ENCODE measurements at regions not wholly inside any gene's neighbourhood (a gene's known extent, or its start where the extent isn't known, plus 50 kb on each side); places are given as distances from the start of the nearest gene placed in this dataset.

GRCh38 chr21:24160528-24160927 lies 1446.8 kb downstream of the MRPL39 start:
- H2AFZ ChIP-seq (ENCODE audit: low read length), result no peak overlapping the region
- H3K9me3 ChIP-seq (replicated peaks; ENCODE audit: insufficient read depth, low read length), result no peaks in the 10 kb centered on the region
- no peaks in the 10 kb centered on the region for H3K9me2 ChIP-seq (replicated peaks; ENCODE audit: insufficient read depth, low read length)
- H3K4me1 ChIP-seq (ENCODE audit: low read length), result no peaks in the 10 kb centered on the region
- no peak for DNase-seq
- H3K9ac ChIP-seq (ENCODE audit: low read length), result no peak overlapping the region
- no peaks in the 10 kb centered on the region for H3K79me2 ChIP-seq (ENCODE audit: low read length)
- no peak for TF ChIP-seq EZH2 (optimal IDR thresholded peaks at IDR 0.05; ENCODE audit: low read depth, low read length)
- TF ChIP-seq, protein P1, sequence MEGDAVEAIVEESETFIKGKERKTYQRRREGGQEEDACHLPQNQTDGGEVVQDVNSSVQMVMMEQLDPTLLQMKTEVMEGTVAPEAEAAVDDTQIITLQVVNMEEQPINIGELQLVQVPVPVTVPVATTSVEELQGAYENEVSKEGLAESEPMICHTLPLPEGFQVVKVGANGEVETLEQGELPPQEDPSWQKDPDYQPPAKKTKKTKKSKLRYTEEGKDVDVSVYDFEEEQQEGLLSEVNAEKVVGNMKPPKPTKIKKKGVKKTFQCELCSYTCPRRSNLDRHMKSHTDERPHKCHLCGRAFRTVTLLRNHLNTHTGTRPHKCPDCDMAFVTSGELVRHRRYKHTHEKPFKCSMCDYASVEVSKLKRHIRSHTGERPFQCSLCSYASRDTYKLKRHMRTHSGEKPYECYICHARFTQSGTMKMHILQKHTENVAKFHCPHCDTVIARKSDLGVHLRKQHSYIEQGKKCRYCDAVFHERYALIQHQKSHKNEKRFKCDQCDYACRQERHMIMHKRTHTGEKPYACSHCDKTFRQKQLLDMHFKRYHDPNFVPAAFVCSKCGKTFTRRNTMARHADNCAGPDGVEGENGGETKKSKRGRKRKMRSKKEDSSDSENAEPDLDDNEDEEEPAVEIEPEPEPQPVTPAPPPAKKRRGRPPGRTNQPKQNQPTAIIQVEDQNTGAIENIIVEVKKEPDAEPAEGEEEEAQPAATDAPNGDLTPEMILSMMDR (IDR thresholded peaks at IDR 0.05; ENCODE audit: low read length), result no peak
- TF ChIP-seq EZH2phosphoT487 (IDR thresholded peaks at IDR 0.05; ENCODE audit: low read length), result no peak
- no peaks in the 10 kb centered on the region for H4K20me1 ChIP-seq (ENCODE audit: insufficient read depth, low read length)
- H3K27me3 ChIP-seq (replicated peaks; ENCODE audit: insufficient read depth, low read length), result no peaks in the 10 kb centered on the region
- no peaks in the 10 kb centered on the region for H3K36me3 ChIP-seq (replicated peaks; ENCODE audit: insufficient read depth, low read length)
- no peak overlapping the region for H3K27ac ChIP-seq (ENCODE audit: low read length)
- H3F3A ChIP-seq (ENCODE audit: insufficient read depth, low read length), result no peaks in the 10 kb centered on the region
- H3K4me3 ChIP-seq (ENCODE audit: low read length), result no peak overlapping the region
- no peak overlapping the region for H3K4me2 ChIP-seq (ENCODE audit: low read depth, low read length)

GRCh38 chr21:24153137-24153536 lies 1454.1 kb downstream of the MRPL39 start:
- TF ChIP-seq, protein P1 (IDR thresholded peaks at IDR 0.05; ENCODE audit: low read length), result no peak
- no peak for TF ChIP-seq EZH2phosphoT487 (IDR thresholded peaks at IDR 0.05; ENCODE audit: low read length)
- TF ChIP-seq EZH2 (optimal IDR thresholded peaks at IDR 0.05; ENCODE audit: low read depth, low read length), result no peak
- no peaks in the 10 kb centered on the region for H3K27me3 ChIP-seq (replicated peaks; ENCODE audit: insufficient read depth, low read length)
- no peaks in the 10 kb centered on the region for H3F3A ChIP-seq (ENCODE audit: insufficient read depth, low read length)
- no peak overlapping the region for H3K27ac ChIP-seq (ENCODE audit: low read length)
- H3K4me1 ChIP-seq (ENCODE audit: low read length), result no peaks in the 10 kb centered on the region
- H3K79me2 ChIP-seq (ENCODE audit: low read length), result no peaks in the 10 kb centered on the region
- H3K36me3 ChIP-seq (replicated peaks; ENCODE audit: insufficient read depth, low read length), result no peaks in the 10 kb centered on the region
- H3K9me3 ChIP-seq (replicated peaks; ENCODE audit: insufficient read depth, low read length), result no peaks in the 10 kb centered on the region
- no peak overlapping the region for H3K9ac ChIP-seq (ENCODE audit: low read length)
- H3K4me3 ChIP-seq (ENCODE audit: low read length), result no peak overlapping the region
- no peaks in the 10 kb centered on the region for H4K20me1 ChIP-seq (ENCODE audit: insufficient read depth, low read length)
- no peaks in the 10 kb centered on the region for H3K9me2 ChIP-seq (replicated peaks; ENCODE audit: insufficient read depth, low read length)
- H2AFZ ChIP-seq (ENCODE audit: low read length), result no peak overlapping the region
- DNase-seq, result no peak
- H3K4me2 ChIP-seq (ENCODE audit: low read depth, low read length), result no peak overlapping the region

- no peaks in the 10 kb centered on the region for H3K9me2 ChIP-seq (replicated peaks; ENCODE audit: insufficient read depth, low read length)
- H2AFZ ChIP-seq (ENCODE audit: low read length), result no peak overlapping the region
- H3K27ac ChIP-seq (ENCODE audit: low read length), result no peak overlapping the region
- no peaks in the 10 kb centered on the region for H4K20me1 ChIP-seq (ENCODE audit: insufficient read depth, low read length)
- H3K27me3 ChIP-seq (replicated peaks; ENCODE audit: insufficient read depth, low read length), result no peaks in the 10 kb centered on the region
- no peak overlapping the region for H3K9ac ChIP-seq (ENCODE audit: low read length)
- H3K36me3 ChIP-seq (replicated peaks; ENCODE audit: insufficient read depth, low read length), result no peaks in the 10 kb centered on the region
- no peak overlapping the region for H3K4me2 ChIP-seq (ENCODE audit: low read depth, low read length)
- no peaks in the 10 kb centered on the region for H3K79me2 ChIP-seq (ENCODE audit: low read length)
- TF ChIP-seq EZH2 (optimal IDR thresholded peaks at IDR 0.05; ENCODE audit: low read depth, low read length), result no peak
- no peak for TF ChIP-seq EZH2phosphoT487 (IDR thresholded peaks at IDR 0.05; ENCODE audit: low read length)
- TF ChIP-seq, protein P1 (IDR thresholded peaks at IDR 0.05; ENCODE audit: low read length), result no peak
- no peaks in the 10 kb centered on the region for H3F3A ChIP-seq (ENCODE audit: insufficient read depth, low read length)
- no peaks in the 10 kb centered on the region for H3K9me3 ChIP-seq (replicated peaks; ENCODE audit: insufficient read depth, low read length)
- no peak for DNase-seq
- no peak overlapping the region for H3K4me3 ChIP-seq (ENCODE audit: low read length)
- H3K4me1 ChIP-seq (ENCODE audit: low read length), result no peaks in the 10 kb centered on the region
Observed at GRCh38 chr21:24150753-24151152, 1456.5 kb downstream of the MRPL39 start.
